ENCODE measurements at regions not wholly inside any gene's neighbourhood (a gene's known extent, or its start where the extent isn't known, plus 50 kb on each side); places are given as distances from the start of the nearest gene placed in this dataset.

GRCh38 chr3:18575573-18575972, 150.4 kb upstream of the SATB1 start:
- POLR2A ChIA-PET (ENCODE audit: low non-redundant PET), result no interaction called here
- TF ChIP-seq CTCF (conservative IDR thresholded peaks at IDR 0.05; ENCODE audit: low read depth, low read length), result no peak
- no peak for TF ChIP-seq EZH2 (IDR thresholded peaks at IDR 0.05; ENCODE audit: borderline replicate concordance, low read depth, low read length, poor library complexity, severe bottlenecking)
- Histone ChIP-seq H3K27me3 (replicated peaks; ENCODE audit: insufficient read depth, low read depth, low read length, poor library complexity) (no peaks in the 10 kb centered on the region), H3K27ac (ENCODE audit: low read depth, low read length, poor library complexity, severe bottlenecking) (no peak overlapping the region), H3K4me1 (ENCODE audit: insufficient read depth, low read length, poor library complexity, severe bottlenecking) (no peaks in the 10 kb centered on the region), H3K36me3 (ENCODE audit: insufficient read depth, low read length, poor library complexity, severe bottlenecking) (no peaks in the 10 kb centered on the region), H3K4me3 (ENCODE audit: low read depth, low read length, poor library complexity, severe bottlenecking) (no peak overlapping the region), H3K9me3 (ENCODE audit: low read depth, low read length, poor library complexity, severe bottlenecking) (no peaks in the 10 kb centered on the region)
- DNase-seq (ENCODE audit: low spot score), result no peak
- CTCF ChIA-PET, result no interaction called here
- intact Hi-C loops (cut with micrococcal nuclease; ENCODE audit: unreplicated experiment), result no loop called here
- BruUV-seq (replicated peaks), result no TSS peak

GRCh38 chr3:18572809-18573208, 147.7 kb upstream of the SATB1 start:
- H3K4me3 ChIP-seq (ENCODE audit: low read depth, low read length, poor library complexity, severe bottlenecking), result no peak overlapping the region
- ChIA-PET CTCF (no interaction called here), POLR2A (ENCODE audit: low non-redundant PET) (no interaction called here)
- intact Hi-C loops (cut with micrococcal nuclease; ENCODE audit: unreplicated experiment), result no loop called here
- DNase-seq (ENCODE audit: low spot score), result no peak
- H3K27ac ChIP-seq (ENCODE audit: low read depth, low read length, poor library complexity, severe bottlenecking), result no peak overlapping the region
- TF ChIP-seq EZH2 (IDR thresholded peaks at IDR 0.05; ENCODE audit: borderline replicate concordance, low read depth, low read length, poor library complexity, severe bottlenecking), result no peak
- TF ChIP-seq CTCF (conservative IDR thresholded peaks at IDR 0.05; ENCODE audit: low read depth, low read length), result no peak
- H3K36me3 ChIP-seq (ENCODE audit: insufficient read depth, low read length, poor library complexity, severe bottlenecking), result no peaks in the 10 kb centered on the region
- no TSS peak for BruUV-seq (replicated peaks)
- no peaks in the 10 kb centered on the region for H3K9me3 ChIP-seq (ENCODE audit: low read depth, low read length, poor library complexity, severe bottlenecking)
- no peaks in the 10 kb centered on the region for H3K4me1 ChIP-seq (ENCODE audit: insufficient read depth, low read length, poor library complexity, severe bottlenecking)
- no peaks in the 10 kb centered on the region for H3K27me3 ChIP-seq (replicated peaks; ENCODE audit: insufficient read depth, low read depth, low read length, poor library complexity)

GRCh38 chr3:18567293-18567692, 142.2 kb upstream of the SATB1 start:
- ChIA-PET CTCF (no interaction called here), POLR2A (ENCODE audit: low non-redundant PET) (no interaction called here)
- no peaks in the 10 kb centered on the region for H3K9me3 ChIP-seq (ENCODE audit: low read depth, low read length, poor library complexity, severe bottlenecking)
- no peak overlapping the region for H3K27ac ChIP-seq (ENCODE audit: low read depth, low read length, poor library complexity, severe bottlenecking)
- no peak for DNase-seq (ENCODE audit: low spot score)
- H3K4me3 ChIP-seq (ENCODE audit: low read depth, low read length, poor library complexity, severe bottlenecking), result no peak overlapping the region
- no peaks in the 10 kb centered on the region for H3K4me1 ChIP-seq (ENCODE audit: insufficient read depth, low read length, poor library complexity, severe bottlenecking)
- no TSS peak for BruUV-seq (replicated peaks)
- no peaks in the 10 kb centered on the region for H3K36me3 ChIP-seq (ENCODE audit: insufficient read depth, low read length, poor library complexity, severe bottlenecking)
- intact Hi-C loops (cut with micrococcal nuclease; ENCODE audit: unreplicated experiment), result no loop called here
- TF ChIP-seq CTCF (conservative IDR thresholded peaks at IDR 0.05; ENCODE audit: low read depth, low read length), result no peak
- no peak for TF ChIP-seq EZH2 (IDR thresholded peaks at IDR 0.05; ENCODE audit: borderline replicate concordance, low read depth, low read length, poor library complexity, severe bottlenecking)
- no peaks in the 10 kb centered on the region for H3K27me3 ChIP-seq (replicated peaks; ENCODE audit: insufficient read depth, low read depth, low read length, poor library complexity)
